Activated T-helper 17 cell treated with anti-CD3 and anti-CD28 coated beads, Interleukin-2, amount 50 U/mL, for 72 hours (primary cell): ENCODE measurements at regions not wholly inside any gene's neighbourhood (a gene's known extent, or its start where the extent isn't known, plus 50 kb on each side); places are given as distances from the start of the nearest gene placed in this dataset.

Experiments used
- ATAC-seq: fragments of 150-1000 bp; cut with Tn5 transposase; replicated peaks from 2 replicates; pipeline ENCODE4 v1.10.0; 2021; ENCODE audit warnings: mild to moderate bottlenecking, moderate library complexity
- H3K27ac Mint-ChIP-seq: one replicate; pipeline ENCODE4 v1.8.0; 2022; ENCODE audit warnings: mixed read lengths
- H3K27me3 Mint-ChIP-seq: one replicate; pipeline ENCODE4 v1.8.0; 2022; ENCODE audit warnings: mixed read lengths
- H3K36me3 Mint-ChIP-seq: one replicate; pipeline ENCODE4 v1.8.0; 2022; ENCODE audit warnings: low read depth, mild to moderate bottlenecking, mixed read lengths
- H3K4me1 Mint-ChIP-seq: one replicate; pipeline ENCODE4 v1.8.0; 2022; ENCODE audit warnings: mixed read lengths
- H3K4me3 Mint-ChIP-seq: one replicate; pipeline ENCODE4 v1.8.0; 2022; ENCODE audit warnings: mild to moderate bottlenecking, mixed read lengths
- H3K9me3 Mint-ChIP-seq: one replicate; pipeline ENCODE4 v1.8.0; 2022; ENCODE audit warnings: mixed read lengths

DNA sequence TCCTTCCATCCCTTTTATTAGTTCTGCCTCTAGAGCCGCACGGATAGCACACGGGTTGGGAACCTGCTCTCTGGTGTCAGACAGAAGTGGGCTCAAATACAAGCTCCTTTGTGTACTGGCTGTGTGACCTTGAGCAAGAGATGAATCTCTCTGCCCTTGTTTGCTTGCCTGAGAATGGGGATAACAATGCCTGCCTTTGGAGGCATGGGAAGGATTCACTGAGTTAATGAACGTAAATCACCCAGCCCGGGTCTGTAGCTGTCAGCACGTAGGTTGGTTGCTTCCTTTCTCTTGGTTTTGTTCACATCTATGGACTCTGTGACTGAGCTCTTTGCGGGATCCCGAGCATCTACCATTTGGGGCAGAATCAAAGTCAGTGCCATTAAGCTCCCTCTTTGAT, 79.3 kb upstream of the NRXN3 start:
- ATAC-seq = no peak
- H3K4me3 Mint-ChIP-seq = no peak overlapping the region
- no peaks in the 10 kb centered on the region for H3K4me1 Mint-ChIP-seq
- H3K36me3 Mint-ChIP-seq = no peaks in the 10 kb centered on the region
- no peak overlapping the region for H3K27ac Mint-ChIP-seq
- H3K9me3 Mint-ChIP-seq = no peaks in the 10 kb centered on the region
- H3K27me3 Mint-ChIP-seq = peaks cover 14% of the 10 kb centered on the region

DNA sequence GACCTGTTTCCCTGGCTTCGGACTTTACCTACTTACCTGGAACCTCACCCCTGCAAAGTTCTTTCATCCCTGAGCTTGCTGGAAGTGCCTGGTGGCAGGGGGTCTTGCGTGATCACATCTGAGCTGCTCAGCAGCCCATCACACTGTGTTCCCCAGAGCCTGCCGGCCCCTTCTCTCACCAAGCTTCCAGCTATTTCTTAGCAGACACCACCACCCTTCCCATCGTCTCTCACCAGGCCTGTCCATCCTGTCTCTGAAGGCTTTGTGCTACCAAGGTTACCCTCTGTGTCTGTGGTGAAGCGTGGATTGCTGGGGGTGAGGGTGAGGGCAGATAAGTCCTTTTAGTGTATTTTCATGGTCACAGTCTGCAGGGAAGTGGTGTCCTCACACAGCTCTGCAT, 78.8 kb upstream of the NRXN3 start:
- Mint-ChIP-seq H3K4me1 (no peaks in the 10 kb centered on the region), H3K36me3 (no peaks in the 10 kb centered on the region), H3K9me3 (no peaks in the 10 kb centered on the region), H3K27me3 (peaks cover 12% of the 10 kb centered on the region), H3K27ac (no peak overlapping the region), H3K4me3 (no peak overlapping the region)
- ATAC-seq = no peak

DNA sequence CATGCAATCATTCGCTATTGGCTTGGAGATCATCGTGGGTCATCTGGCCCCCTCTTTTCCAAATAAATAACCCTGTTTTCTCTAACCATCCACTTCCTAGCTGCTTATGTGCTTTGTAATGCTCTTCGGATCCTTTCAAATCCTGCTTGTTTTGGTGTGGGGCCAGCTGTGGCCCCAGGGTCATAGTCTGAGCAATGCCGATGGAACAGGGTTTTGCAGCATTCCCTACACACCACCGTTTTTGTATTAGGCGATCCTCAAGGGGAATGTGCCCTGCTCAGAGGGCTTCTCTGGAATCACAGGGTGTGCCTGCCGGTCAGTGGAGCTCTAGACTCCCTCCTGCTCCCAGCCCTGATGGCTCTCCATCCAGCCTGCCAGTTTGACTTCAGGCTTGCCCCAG, 78.1 kb upstream of the NRXN3 start:
- Mint-ChIP-seq H3K9me3 (no peaks in the 10 kb centered on the region), H3K4me1 (no peaks in the 10 kb centered on the region), H3K27me3 (peaks cover 11% of the 10 kb centered on the region), H3K27ac (no peak overlapping the region), H3K4me3 (no peak overlapping the region), H3K36me3 (no peaks in the 10 kb centered on the region)
- no peak for ATAC-seq

DNA sequence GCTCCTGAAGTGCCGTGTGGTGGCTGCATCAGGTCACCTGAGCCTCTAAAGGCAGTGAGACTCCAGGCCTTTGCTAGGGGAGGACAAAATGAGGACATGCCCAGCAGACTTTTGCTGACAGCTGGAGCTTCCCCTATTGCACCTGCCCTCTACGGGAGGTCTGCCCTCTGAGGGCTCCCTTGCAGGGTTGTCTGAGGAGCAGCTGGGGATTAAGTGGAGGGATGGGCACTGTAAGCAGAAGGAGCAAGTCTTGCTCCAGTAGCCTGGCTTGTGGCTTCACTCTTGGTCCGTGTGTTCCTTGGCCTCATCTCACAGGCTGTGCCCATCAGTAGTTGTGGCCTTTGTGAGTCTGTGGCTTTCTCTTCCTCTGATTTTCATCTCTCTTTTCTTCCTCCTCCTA, 66.9 kb upstream of the NRXN3 start:
- no peak overlapping the region for H3K27ac Mint-ChIP-seq
- no peak overlapping the region for H3K4me3 Mint-ChIP-seq
- no peaks in the 10 kb centered on the region for H3K9me3 Mint-ChIP-seq
- no peaks in the 10 kb centered on the region for H3K36me3 Mint-ChIP-seq
- no peaks in the 10 kb centered on the region for H3K4me1 Mint-ChIP-seq
- peaks cover 6% of the 10 kb centered on the region for H3K27me3 Mint-ChIP-seq
- no peak for ATAC-seq

DNA sequence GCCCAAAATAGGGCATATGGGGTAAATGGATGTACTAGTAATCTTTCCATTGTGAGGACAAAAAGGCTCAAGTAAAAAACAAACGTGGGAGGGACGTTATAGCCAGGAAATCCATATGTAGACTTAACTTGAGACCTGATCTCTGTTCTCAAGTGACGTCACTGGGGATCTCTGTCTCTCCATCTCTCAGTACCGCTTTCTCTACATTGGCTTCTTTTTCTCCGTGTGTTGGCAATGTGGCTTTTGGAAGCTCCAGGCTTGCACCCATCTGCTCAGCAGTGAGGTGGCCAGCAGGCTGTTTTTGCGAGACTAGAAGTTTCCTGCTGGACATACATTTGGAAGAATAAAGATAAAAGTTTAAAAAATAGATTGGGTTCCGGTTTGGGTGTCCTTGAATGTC, 66.0 kb upstream of the NRXN3 start:
- Mint-ChIP-seq H3K27me3 (peaks cover 9% of the 10 kb centered on the region), H3K27ac (no peak overlapping the region), H3K4me1 (no peaks in the 10 kb centered on the region), H3K36me3 (no peaks in the 10 kb centered on the region), H3K9me3 (peaks cover 4% of the 10 kb centered on the region), H3K4me3 (no peak overlapping the region)
- ATAC-seq = no peak

DNA sequence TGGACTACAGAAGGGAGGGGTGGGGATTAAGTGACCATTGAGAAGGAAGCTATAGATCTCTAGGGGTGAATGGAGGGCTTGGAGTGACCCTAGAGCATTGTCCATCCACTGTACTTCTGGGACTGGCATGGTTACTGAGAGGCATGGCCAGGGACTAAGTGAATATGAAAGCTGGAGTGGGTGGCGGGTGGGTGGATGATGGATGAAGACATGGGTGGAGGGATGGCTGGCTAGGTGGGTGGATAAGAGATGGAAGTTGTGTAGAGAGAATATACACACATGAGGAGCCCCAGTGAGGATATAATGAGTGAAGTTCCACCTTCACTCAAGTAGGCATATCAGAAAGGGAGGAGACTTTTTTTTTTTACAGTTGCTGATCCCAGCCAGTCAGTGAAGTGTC, 65.5 kb upstream of the NRXN3 start:
- H3K4me1 Mint-ChIP-seq = no peaks in the 10 kb centered on the region
- no peak overlapping the region for H3K4me3 Mint-ChIP-seq
- H3K9me3 Mint-ChIP-seq = peaks cover 4% of the 10 kb centered on the region
- peaks cover 9% of the 10 kb centered on the region for H3K27me3 Mint-ChIP-seq
- no peak for ATAC-seq
- no peaks in the 10 kb centered on the region for H3K36me3 Mint-ChIP-seq
- H3K27ac Mint-ChIP-seq = no peak overlapping the region

DNA sequence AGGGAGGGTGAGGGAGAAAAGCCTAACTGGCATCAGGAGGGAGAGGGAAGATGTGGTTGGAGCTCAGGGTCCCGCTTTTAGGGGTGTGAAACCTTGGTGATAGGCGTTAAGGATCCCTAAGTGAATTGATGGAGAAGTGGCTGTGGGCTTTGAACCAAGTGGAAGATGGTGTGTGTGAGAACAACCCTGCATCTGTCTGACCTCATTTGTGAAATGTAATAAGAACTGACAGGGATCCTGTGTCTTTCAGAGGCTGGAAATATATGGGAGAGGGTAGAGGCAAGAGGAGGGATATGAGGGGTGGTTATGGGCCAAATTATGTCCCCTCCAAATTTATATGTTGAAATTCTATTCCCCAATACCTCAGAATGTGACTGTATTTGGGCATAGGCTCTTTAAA, 63.8 kb upstream of the NRXN3 start:
- H3K36me3 Mint-ChIP-seq = no peaks in the 10 kb centered on the region
- H3K27me3 Mint-ChIP-seq = peaks cover 3% of the 10 kb centered on the region
- H3K4me3 Mint-ChIP-seq = no peak overlapping the region
- ATAC-seq = no peak
- H3K4me1 Mint-ChIP-seq = no peaks in the 10 kb centered on the region
- H3K9me3 Mint-ChIP-seq = peaks cover 4% of the 10 kb centered on the region
- no peak overlapping the region for H3K27ac Mint-ChIP-seq

DNA sequence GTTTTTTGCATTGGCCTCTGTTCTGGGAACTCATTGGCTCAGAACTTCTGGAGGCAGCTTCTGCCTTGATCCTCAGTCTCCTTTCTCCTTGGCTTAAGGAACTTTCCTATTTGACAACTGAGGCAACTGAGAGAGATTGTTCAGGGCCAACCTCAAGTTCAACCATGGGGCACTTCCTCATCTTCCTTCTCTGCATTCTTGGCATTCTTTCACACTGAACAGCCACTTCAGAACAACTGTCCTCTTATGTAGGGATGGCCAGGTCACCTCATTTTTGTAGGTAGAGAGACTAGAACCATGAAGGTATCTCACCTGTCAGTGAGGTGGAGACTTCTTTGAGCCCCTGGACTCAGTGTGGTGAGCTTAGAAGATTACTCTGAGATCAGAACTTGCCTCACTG, 63.0 kb upstream of the NRXN3 start:
- no peak for ATAC-seq

DNA sequence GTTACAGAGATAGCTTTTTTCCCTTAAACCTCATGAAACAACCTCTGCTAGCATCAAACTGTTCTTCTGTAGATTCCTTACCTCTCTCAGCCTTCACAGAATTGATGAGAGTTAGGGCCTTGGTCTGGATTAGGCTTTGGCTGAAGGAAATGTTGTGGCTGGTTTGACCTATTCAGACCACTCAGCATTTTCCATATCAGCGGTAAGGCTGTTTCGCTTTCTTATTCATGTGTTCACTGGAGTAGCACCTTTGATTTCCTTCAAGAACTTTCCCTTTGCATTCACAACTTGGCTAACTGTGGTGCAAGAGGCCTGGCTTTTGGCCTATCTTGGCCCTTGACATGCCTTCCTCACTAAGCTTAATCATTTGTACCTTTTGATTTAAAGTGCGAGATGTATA, 50.7 kb upstream of the NRXN3 start:
- Mint-ChIP-seq H3K4me1 (no peaks in the 10 kb centered on the region), H3K36me3 (no peaks in the 10 kb centered on the region), H3K9me3 (peaks cover 5% of the 10 kb centered on the region), H3K27ac (no peak overlapping the region), H3K4me3 (no peak overlapping the region), H3K27me3 (peaks cover 8% of the 10 kb centered on the region)
- no peak for ATAC-seq

More for the DNA sequence above, 63.0 kb upstream of the NRXN3 start:
- no peak overlapping the region for H3K4me3 Mint-ChIP-seq
- no peak overlapping the region for H3K27ac Mint-ChIP-seq
- no peaks in the 10 kb centered on the region for H3K4me1 Mint-ChIP-seq
- H3K36me3 Mint-ChIP-seq = no peaks in the 10 kb centered on the region
- H3K9me3 Mint-ChIP-seq = peaks cover 4% of the 10 kb centered on the region
- peaks cover 3% of the 10 kb centered on the region for H3K27me3 Mint-ChIP-seq
